ENCODE measurements at regions not wholly inside any gene's neighbourhood (a gene's known extent, or its start where the extent isn't known, plus 50 kb on each side); places are given as distances from the start of the nearest gene placed in this dataset.

DNA sequence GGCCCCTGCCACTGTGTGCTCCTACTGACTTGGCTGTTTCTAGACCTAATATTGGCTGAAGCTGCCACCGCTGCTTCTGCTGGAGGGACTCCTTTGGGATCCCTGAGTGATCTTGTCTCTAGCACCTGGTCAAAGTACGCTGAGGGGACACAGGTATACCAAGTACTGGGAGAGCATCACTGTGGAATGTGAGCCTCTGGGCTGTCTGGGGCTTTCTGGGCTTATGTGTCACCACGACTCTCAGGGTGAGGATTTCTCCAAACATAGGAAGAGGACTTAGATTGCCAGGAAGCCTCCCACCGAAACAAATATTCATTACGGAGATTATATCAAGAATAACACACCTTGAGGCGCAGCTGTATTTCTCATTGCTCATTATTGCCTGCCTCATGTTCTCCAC lies 435.8 kb downstream of the HS3ST3B1 start:
- Histone ChIP-seq H3K9me3 (ENCODE audit: control insufficient read depth, low read length) (no peaks in the 10 kb centered on the region), H3K36me3 (ENCODE audit: control insufficient read depth, insufficient read depth, low read length) (no peaks in the 10 kb centered on the region), H3K4me1 (ENCODE audit: control insufficient read depth, insufficient read depth, low read length) (peaks cover 4% of the 10 kb centered on the region), H3K9ac (ENCODE audit: extremely low read depth, low read length, poor library complexity, severe bottlenecking) (no peak overlapping the region), H3K27me3 (ENCODE audit: control insufficient read depth, insufficient read depth, low read length, poor library complexity, severe bottlenecking) (no peaks in the 10 kb centered on the region), H3K27ac (ENCODE audit: low read depth, low read length) (no peak overlapping the region), H3K4me3 (ENCODE audit: low read length) (no peak overlapping the region)
- H3K27ac Mint-ChIP-seq, result no peak overlapping the region
- no peaks in the 10 kb centered on the region for H3K9me3 Mint-ChIP-seq
- peaks cover 10% of the 10 kb centered on the region for H3K4me1 Mint-ChIP-seq
- no peaks in the 10 kb centered on the region for H3K27me3 Mint-ChIP-seq (ENCODE audit: insufficient read depth)
- TF ChIP-seq, protein P1, sequence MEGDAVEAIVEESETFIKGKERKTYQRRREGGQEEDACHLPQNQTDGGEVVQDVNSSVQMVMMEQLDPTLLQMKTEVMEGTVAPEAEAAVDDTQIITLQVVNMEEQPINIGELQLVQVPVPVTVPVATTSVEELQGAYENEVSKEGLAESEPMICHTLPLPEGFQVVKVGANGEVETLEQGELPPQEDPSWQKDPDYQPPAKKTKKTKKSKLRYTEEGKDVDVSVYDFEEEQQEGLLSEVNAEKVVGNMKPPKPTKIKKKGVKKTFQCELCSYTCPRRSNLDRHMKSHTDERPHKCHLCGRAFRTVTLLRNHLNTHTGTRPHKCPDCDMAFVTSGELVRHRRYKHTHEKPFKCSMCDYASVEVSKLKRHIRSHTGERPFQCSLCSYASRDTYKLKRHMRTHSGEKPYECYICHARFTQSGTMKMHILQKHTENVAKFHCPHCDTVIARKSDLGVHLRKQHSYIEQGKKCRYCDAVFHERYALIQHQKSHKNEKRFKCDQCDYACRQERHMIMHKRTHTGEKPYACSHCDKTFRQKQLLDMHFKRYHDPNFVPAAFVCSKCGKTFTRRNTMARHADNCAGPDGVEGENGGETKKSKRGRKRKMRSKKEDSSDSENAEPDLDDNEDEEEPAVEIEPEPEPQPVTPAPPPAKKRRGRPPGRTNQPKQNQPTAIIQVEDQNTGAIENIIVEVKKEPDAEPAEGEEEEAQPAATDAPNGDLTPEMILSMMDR (conservative IDR thresholded peaks at IDR 0.05), result no peak
- WGBS, 2 experiments (ENCODE audit: insufficient coverage in 1 of 2, insufficient read length in 1 of 2), result 77 to 92% methylated on average over 4 to 6 of the region's 6 CpGs
- DNase-seq, result peak; percentile 42
- no peak overlapping the region for H3K4me3 Mint-ChIP-seq
- H3K36me3 Mint-ChIP-seq (ENCODE audit: low read depth), result no peaks in the 10 kb centered on the region

DNA sequence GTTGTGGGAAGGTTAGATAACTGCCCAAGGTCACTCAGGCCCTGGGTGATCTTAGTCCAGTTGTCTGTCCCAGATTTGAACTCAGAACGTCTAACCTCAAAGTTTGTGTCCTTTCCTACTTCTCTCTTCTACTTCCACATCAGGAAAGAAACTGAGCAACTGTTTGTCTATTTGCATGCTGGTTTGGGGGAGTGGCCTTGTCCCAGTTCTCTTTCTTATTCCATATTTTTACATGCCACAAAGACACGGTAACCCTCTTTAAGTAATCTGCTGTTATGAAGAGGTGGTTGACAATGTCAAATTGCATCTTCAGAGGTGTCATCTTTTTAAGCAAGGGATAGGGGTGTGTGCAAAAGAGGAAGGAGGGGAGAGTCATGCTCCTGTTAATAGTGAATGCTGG lies 432.5 kb downstream of the HS3ST3B1 start:
- no peak overlapping the region for H3K9ac ChIP-seq (ENCODE audit: extremely low read depth, low read length, poor library complexity, severe bottlenecking)
- H3K27ac ChIP-seq (ENCODE audit: low read depth, low read length), result no peak overlapping the region
- Mint-ChIP-seq H3K4me1 (peaks cover 16% of the 10 kb centered on the region), H3K27me3 (ENCODE audit: insufficient read depth) (no peaks in the 10 kb centered on the region), H3K27ac (no peak overlapping the region), H3K4me3 (no peak overlapping the region), H3K9me3 (peaks cover 3% of the 10 kb centered on the region), H3K36me3 (ENCODE audit: low read depth) (no peaks in the 10 kb centered on the region)
- DNase-seq, result no peak
- H3K4me1 ChIP-seq (ENCODE audit: control insufficient read depth, insufficient read depth, low read length), result peaks cover 4% of the 10 kb centered on the region
- TF ChIP-seq, protein P1 (conservative IDR thresholded peaks at IDR 0.05), result no peak
- 86 to 100% methylated on average over 2 of the region's 2 CpGs for WGBS, 2 experiments (ENCODE audit: insufficient coverage in 1 of 2, insufficient read length in 1 of 2)
- H3K9me3 ChIP-seq (ENCODE audit: control insufficient read depth, low read length), result no peaks in the 10 kb centered on the region
- no peaks in the 10 kb centered on the region for H3K27me3 ChIP-seq (ENCODE audit: control insufficient read depth, insufficient read depth, low read length, poor library complexity, severe bottlenecking)
- no peak overlapping the region for H3K4me3 ChIP-seq (ENCODE audit: low read length)
- H3K36me3 ChIP-seq (ENCODE audit: control insufficient read depth, insufficient read depth, low read length), result no peaks in the 10 kb centered on the region

DNA sequence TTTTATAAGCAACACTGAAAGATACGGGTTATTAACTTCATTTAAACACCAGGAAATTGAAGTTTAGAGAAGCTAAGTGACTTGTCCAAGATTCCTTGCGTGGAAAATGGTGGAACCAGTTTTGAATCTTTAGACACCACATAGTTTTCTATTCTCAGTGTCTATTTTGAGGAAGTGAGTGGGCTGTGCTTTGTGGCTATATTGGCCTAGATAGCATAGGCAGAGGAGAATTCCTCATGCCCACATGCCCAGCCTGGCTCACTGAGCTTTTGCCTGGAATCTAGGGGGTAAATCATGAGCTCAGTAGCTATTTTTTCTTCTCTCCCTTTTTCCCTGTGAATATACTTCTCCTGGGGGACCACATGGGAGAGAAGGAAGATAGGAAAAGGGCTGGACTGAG lies 431.3 kb downstream of the HS3ST3B1 start:
- no peaks in the 10 kb centered on the region for H3K36me3 ChIP-seq (ENCODE audit: control insufficient read depth, insufficient read depth, low read length)
- no peak overlapping the region for H3K9ac ChIP-seq (ENCODE audit: extremely low read depth, low read length, poor library complexity, severe bottlenecking)
- DNase-seq, result no peak
- peaks cover 3% of the 10 kb centered on the region for H3K9me3 Mint-ChIP-seq
- H3K4me1 ChIP-seq (ENCODE audit: control insufficient read depth, insufficient read depth, low read length), result peaks cover 4% of the 10 kb centered on the region
- no peak overlapping the region for H3K4me3 ChIP-seq (ENCODE audit: low read length)
- H3K4me3 Mint-ChIP-seq, result no peak overlapping the region
- no peak overlapping the region for H3K27ac Mint-ChIP-seq
- WGBS, 2 experiments (ENCODE audit: insufficient coverage in 1 of 2, insufficient read length in 1 of 2), result 93 to 94% methylated on average over 2 of the region's 2 CpGs
- no peaks in the 10 kb centered on the region for H3K36me3 Mint-ChIP-seq (ENCODE audit: low read depth)
- TF ChIP-seq, protein P1 (conservative IDR thresholded peaks at IDR 0.05), result no peak
- H3K9me3 ChIP-seq (ENCODE audit: control insufficient read depth, low read length), result no peaks in the 10 kb centered on the region
- H3K27me3 ChIP-seq (ENCODE audit: control insufficient read depth, insufficient read depth, low read length, poor library complexity, severe bottlenecking), result no peaks in the 10 kb centered on the region
- H3K27me3 Mint-ChIP-seq (ENCODE audit: insufficient read depth), result no peaks in the 10 kb centered on the region
- no peak overlapping the region for H3K27ac ChIP-seq (ENCODE audit: low read depth, low read length)
- peaks cover 20% of the 10 kb centered on the region for H3K4me1 Mint-ChIP-seq
